ENCODE measurements at regions not wholly inside any gene's neighbourhood (a gene's known extent, or its start where the extent isn't known, plus 50 kb on each side); places are given as distances from the start of the nearest gene placed in this dataset.
"Not testable (repeated sequence)": the region's sequence is repeated elsewhere in the genome, so short reads cannot be mapped to it uniquely, and the experiment has no call there.

DNA sequence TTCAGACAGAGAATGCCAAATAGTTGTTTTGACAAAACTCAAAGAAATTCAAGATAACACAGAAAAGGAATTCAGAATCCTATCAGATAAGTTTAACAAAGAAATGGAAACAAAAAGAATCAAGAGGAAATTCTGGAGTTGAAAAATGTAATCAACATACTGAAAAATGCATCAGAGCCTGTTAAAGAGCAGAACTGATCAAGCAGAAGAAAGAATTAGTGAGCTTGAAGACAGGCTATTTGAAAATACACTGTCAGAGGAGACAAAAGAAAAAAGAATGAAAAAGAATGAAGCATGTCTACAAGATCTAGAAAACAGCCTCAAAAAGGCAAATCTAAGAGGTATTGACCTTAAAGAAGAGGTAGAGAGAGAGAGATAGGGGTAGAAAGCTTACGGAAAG lies 77.7 kb upstream of the MAGI3 start:
- TF ChIP-seq, protein P1, sequence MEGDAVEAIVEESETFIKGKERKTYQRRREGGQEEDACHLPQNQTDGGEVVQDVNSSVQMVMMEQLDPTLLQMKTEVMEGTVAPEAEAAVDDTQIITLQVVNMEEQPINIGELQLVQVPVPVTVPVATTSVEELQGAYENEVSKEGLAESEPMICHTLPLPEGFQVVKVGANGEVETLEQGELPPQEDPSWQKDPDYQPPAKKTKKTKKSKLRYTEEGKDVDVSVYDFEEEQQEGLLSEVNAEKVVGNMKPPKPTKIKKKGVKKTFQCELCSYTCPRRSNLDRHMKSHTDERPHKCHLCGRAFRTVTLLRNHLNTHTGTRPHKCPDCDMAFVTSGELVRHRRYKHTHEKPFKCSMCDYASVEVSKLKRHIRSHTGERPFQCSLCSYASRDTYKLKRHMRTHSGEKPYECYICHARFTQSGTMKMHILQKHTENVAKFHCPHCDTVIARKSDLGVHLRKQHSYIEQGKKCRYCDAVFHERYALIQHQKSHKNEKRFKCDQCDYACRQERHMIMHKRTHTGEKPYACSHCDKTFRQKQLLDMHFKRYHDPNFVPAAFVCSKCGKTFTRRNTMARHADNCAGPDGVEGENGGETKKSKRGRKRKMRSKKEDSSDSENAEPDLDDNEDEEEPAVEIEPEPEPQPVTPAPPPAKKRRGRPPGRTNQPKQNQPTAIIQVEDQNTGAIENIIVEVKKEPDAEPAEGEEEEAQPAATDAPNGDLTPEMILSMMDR (IDR thresholded peaks at IDR 0.05; ENCODE audit: insufficient read depth, low read depth, low read length) = not testable (repeated sequence)
- not testable (repeated sequence) for TF ChIP-seq EZH2 (IDR thresholded peaks at IDR 0.05; ENCODE audit: insufficient read depth, low read length)
